ENCODE measurements at regions not wholly inside any gene's neighbourhood (a gene's known extent, or its start where the extent isn't known, plus 50 kb on each side); places are given as distances from the start of the nearest gene placed in this dataset.
"Not testable (repeated sequence)": the region's sequence is repeated elsewhere in the genome, so short reads cannot be mapped to it uniquely, and the experiment has no call there.

DNA sequence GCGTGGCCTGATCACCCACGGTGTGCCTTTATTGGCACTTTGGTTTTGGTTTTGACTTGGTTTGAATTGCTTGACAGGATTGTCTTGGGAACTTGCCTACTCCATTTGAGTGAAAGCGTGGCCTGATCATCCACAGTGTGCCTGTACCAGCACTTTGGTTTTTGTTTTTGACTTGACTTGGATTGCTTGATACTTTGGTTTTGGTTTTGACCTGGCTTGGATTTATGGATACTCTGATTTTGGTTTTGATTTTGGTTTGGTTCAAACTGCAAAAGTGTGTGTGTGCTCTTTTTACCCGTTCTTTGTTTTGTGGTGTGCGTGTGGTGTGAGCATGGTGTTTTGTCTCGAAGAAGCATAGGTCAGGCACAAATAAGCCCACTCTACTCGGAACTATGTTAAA is 58.8 kb upstream of the SPIN4 start:
- TF ChIP-seq CTCF (conservative IDR thresholded peaks at IDR 0.05; ENCODE audit: low read depth in 2 of 2); JUNB (IDR thresholded peaks at IDR 0.05; ENCODE audit: unreplicated experiment); EZH2phosphoT487 (IDR thresholded peaks at IDR 0.05; ENCODE audit: unreplicated experiment); EZH2 (IDR thresholded peaks at IDR 0.05; ENCODE audit: low read depth, unreplicated experiment); POLR2AphosphoS5 (IDR thresholded peaks at IDR 0.05; ENCODE audit: low read depth); ZNF331 (CRISPR knock-in tag; IDR thresholded peaks at IDR 0.05; ENCODE audit: low read depth); ZNF114 (CRISPR knock-in tag; IDR thresholded peaks at IDR 0.05); NANOG (IDR thresholded peaks at IDR 0.05; ENCODE audit: borderline replicate concordance); STAT1 (IDR thresholded peaks at IDR 0.05; ENCODE audit: unreplicated experiment); CREB1 (CRISPR knock-in tag; IDR thresholded peaks at IDR 0.05; ENCODE audit: low read depth): not testable (repeated sequence)
- TF ChIP-seq, protein P1, sequence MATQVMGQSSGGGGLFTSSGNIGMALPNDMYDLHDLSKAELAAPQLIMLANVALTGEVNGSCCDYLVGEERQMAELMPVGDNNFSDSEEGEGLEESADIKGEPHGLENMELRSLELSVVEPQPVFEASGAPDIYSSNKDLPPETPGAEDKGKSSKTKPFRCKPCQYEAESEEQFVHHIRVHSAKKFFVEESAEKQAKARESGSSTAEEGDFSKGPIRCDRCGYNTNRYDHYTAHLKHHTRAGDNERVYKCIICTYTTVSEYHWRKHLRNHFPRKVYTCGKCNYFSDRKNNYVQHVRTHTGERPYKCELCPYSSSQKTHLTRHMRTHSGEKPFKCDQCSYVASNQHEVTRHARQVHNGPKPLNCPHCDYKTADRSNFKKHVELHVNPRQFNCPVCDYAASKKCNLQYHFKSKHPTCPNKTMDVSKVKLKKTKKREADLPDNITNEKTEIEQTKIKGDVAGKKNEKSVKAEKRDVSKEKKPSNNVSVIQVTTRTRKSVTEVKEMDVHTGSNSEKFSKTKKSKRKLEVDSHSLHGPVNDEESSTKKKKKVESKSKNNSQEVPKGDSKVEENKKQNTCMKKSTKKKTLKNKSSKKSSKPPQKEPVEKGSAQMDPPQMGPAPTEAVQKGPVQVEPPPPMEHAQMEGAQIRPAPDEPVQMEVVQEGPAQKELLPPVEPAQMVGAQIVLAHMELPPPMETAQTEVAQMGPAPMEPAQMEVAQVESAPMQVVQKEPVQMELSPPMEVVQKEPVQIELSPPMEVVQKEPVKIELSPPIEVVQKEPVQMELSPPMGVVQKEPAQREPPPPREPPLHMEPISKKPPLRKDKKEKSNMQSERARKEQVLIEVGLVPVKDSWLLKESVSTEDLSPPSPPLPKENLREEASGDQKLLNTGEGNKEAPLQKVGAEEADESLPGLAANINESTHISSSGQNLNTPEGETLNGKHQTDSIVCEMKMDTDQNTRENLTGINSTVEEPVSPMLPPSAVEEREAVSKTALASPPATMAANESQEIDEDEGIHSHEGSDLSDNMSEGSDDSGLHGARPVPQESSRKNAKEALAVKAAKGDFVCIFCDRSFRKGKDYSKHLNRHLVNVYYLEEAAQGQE (IDR thresholded peaks at IDR 0.05; ENCODE audit: unreplicated experiment): not testable (repeated sequence)
- TF ChIP-seq, protein P2, sequence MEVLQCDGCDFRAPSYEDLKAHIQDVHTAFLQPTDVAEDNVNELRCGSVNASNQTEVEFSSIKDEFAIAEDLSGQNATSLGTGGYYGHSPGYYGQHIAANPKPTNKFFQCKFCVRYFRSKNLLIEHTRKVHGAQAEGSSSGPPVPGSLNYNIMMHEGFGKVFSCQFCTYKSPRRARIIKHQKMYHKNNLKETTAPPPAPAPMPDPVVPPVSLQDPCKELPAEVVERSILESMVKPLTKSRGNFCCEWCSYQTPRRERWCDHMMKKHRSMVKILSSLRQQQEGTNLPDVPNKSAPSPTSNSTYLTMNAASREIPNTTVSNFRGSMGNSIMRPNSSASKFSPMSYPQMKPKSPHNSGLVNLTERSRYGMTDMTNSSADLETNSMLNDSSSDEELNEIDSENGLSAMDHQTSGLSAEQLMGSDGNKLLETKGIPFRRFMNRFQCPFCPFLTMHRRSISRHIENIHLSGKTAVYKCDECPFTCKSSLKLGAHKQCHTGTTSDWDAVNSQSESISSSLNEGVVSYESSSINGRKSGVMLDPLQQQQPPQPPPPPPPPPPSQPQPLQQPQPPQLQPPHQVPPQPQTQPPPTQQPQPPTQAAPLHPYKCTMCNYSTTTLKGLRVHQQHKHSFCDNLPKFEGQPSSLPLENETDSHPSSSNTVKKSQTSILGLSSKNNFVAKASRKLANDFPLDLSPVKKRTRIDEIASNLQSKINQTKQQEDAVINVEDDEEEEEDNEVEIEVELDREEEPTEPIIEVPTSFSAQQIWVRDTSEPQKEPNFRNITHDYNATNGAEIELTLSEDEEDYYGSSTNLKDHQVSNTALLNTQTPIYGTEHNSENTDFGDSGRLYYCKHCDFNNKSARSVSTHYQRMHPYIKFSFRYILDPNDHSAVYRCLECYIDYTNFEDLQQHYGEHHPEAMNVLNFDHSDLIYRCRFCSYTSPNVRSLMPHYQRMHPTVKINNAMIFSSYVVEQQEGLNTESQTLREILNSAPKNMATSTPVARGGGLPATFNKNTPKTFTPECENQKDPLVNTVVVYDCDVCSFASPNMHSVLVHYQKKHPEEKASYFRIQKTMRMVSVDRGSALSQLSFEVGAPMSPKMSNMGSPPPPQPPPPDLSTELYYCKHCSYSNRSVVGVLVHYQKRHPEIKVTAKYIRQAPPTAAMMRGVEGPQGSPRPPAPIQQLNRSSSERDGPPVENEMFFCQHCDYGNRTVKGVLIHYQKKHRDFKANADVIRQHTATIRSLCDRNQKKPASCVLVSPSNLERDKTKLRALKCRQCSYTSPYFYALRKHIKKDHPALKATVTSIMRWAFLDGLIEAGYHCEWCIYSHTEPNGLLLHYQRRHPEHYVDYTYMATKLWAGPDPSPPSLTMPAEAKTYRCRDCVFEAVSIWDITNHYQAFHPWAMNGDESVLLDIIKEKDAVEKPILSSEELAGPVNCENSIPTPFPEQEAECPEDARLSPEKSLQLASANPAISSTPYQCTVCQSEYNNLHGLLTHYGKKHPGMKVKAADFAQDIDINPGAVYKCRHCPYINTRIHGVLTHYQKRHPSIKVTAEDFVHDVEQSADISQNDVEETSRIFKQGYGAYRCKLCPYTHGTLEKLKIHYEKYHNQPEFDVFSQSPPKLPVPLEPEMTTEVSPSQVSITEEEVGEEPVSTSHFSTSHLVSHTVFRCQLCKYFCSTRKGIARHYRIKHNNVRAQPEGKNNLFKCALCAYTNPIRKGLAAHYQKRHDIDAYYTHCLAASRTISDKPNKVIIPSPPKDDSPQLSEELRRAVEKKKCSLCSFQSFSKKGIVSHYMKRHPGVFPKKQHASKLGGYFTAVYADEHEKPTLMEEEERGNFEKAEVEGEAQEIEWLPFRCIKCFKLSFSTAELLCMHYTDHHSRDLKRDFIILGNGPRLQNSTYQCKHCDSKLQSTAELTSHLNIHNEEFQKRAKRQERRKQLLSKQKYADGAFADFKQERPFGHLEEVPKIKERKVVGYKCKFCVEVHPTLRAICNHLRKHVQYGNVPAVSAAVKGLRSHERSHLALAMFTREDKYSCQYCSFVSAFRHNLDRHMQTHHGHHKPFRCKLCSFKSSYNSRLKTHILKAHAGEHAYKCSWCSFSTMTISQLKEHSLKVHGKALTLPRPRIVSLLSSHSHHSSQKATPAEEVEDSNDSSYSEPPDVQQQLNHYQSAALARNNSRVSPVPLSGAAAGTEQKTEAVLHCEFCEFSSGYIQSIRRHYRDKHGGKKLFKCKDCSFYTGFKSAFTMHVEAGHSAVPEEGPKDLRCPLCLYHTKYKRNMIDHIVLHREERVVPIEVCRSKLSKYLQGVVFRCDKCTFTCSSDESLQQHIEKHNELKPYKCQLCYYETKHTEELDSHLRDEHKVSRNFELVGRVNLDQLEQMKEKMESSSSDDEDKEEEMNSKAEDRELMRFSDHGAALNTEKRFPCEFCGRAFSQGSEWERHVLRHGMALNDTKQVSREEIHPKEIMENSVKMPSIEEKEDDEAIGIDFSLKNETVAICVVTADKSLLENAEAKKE (CRISPR knock-in tag; IDR thresholded peaks at IDR 0.05): not testable (repeated sequence)

Measured in GM23338 (cell line).